GM12875 (cell line): ENCODE measurements at regions not wholly inside any gene's neighbourhood (a gene's known extent, or its start where the extent isn't known, plus 50 kb on each side); places are given as distances from the start of the nearest gene placed in this dataset.
A peak's percentile ranks its signal among the peaks of the same experiment; 100 is the strongest.

Source experiments
- H3K4me3 ChIP-seq: one replicate; pipeline ENCODE4 v1.5.1; 2011; ENCODE audit warnings: low read depth, low read length, control low read depth
- TF ChIP-seq, protein P1 (sequence below): IDR thresholded peaks from 2 replicates; pipeline ENCODE4 v1.5.1; 2011; ENCODE audit warnings: low read depth, mild to moderate bottlenecking, control low read depth, inconsistent platforms, low read length, moderate library complexity, borderline replicate concordance; ENCODE audit not compliant: insufficient read depth

DNA sequence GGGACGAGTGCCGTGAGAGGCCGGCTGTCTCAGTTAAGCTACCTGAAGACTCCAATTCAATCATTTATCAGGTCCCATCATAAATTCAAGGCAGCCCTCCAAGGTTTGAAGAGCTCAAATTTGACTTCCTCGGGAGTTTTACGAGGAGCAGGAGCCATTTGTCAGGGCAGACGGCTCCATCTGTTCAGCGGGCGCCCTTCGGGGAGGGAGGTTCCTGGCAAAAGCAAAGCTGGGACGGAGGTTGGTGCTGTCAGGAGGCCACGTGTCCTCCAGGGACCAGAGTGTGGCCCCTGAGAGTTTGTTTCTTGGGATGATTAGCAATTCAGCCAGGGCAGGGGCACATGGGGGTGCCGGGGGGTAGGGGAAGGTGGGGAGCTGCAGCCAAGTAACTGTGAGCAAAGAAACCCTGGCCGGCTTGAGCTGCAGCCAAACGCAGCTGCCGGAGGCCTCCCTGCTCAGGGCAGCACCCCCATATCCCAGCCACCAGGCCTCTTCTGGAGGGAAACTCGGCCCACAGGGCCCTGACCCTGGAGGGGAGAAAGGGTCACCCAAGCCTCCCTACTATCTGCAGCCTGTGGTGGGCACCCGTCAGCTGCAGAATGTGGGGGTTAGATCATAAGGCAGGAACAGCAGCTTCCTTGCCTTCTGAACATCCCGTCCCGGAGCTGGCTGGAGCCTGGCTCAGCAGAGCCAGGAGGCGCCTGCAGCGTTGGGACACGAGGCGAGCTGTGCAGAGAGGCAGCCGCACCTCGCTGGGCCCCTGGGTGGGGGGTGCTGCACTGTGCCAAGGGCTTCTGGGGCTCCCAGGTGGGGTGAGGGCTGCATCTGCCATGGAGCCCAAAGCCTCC is 63.6 kb upstream of the GATA5 start:
- H3K4me3 ChIP-seq, result no peak overlapping the region
- TF ChIP-seq, protein P1, sequence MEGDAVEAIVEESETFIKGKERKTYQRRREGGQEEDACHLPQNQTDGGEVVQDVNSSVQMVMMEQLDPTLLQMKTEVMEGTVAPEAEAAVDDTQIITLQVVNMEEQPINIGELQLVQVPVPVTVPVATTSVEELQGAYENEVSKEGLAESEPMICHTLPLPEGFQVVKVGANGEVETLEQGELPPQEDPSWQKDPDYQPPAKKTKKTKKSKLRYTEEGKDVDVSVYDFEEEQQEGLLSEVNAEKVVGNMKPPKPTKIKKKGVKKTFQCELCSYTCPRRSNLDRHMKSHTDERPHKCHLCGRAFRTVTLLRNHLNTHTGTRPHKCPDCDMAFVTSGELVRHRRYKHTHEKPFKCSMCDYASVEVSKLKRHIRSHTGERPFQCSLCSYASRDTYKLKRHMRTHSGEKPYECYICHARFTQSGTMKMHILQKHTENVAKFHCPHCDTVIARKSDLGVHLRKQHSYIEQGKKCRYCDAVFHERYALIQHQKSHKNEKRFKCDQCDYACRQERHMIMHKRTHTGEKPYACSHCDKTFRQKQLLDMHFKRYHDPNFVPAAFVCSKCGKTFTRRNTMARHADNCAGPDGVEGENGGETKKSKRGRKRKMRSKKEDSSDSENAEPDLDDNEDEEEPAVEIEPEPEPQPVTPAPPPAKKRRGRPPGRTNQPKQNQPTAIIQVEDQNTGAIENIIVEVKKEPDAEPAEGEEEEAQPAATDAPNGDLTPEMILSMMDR, result no peak

DNA sequence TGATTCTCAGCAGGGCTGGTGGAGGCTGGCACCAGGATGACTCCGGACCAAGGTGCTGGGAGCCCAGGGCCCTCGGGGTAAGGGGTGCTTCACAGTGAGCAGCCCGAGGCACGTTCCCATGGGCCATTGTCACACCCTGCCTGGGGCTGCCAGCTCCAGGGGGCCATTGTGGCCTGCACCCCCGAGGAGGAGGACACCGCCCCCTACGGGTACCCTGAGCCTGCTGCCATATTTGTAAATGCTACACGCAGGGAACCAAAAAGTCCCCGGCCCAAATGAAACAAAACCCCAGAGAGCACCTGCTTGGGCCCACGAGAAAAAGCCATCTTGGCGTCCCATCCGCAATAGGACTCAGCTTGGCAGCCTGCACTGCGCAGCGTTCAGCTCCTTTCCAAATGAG is 64.7 kb upstream of the GATA5 start:
- TF ChIP-seq, protein P1, result peak; percentile 9; the same call in 1 of the 2 replicates

DNA sequence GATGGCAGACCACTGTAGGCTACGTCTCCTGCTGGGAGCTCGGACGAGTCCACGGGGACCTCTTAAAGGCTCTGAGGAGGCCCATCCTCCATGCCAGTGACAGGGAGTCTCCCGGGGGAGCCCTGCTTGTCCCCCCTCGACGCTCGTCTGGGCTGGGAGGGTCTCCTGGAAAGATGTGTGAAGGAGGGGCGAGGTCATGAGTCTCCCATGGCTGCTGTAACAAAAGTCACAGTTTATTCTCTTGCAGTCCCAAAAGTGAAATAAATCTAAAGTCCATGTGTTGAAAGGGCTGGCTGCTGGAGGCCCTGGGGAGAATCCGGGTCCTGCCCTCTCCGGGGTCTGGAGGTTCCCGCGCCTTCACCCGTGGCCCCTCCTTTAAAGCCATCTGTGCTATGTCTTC is 67.1 kb upstream of the GATA5 start:
- TF ChIP-seq, protein P1, result no peak

More for the DNA sequence above, 64.7 kb upstream of the GATA5 start:
- H3K4me3 ChIP-seq, result no peak overlapping the region

DNA sequence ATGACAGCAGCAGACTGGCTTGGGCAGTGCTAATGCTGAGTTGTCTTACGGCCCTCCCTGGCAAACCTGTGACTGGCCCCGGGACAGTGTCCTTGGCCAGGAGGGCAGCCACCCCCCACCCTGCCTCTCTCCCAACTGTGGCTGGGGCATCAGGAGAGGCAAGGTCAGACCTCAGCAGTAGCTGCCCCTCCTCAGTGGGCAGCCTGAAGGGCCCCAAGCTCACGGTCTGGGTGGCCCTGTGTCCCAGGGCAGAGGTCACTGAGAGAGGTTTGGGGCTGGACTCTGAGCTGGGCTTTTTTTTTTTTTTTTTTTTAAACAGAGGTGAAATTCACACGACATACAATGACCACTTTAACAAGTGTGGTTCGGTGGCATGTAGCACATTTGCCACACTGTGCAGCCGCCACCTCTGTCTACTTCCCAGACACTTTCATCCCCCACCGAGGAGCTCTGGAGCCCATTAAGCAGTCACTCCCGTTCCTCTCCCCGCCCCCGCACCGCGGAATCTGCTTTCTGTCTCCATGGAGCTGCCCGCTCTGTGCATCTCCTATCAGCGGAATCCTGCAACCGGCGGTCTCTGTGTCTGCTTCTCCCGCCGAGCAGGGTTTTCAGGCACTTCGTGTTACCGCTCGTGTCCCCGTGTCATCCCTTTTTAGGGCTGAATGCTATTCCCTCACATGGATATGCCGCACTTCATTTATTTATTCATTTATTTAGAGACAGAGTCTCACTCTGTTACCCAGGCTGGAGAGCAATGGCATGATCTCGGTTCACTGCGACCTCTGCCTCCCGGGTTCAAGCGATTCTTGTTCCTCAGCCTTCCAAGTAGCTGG is 67.9 kb upstream of the GATA5 start:
- TF ChIP-seq, protein P1, result no peak
- H3K4me3 ChIP-seq, result no peak overlapping the region

More for the DNA sequence above, 67.1 kb upstream of the GATA5 start:
- H3K4me3 ChIP-seq, result no peak overlapping the region

- no peak overlapping the region for H3K4me3 ChIP-seq
- TF ChIP-seq, protein P1, result no peak
Measured at GRCh38 chr20:62544505-62545055, 68.8 kb upstream of the GATA5 start.

- TF ChIP-seq, protein P1, result no peak
Measured at GRCh38 chr20:62545271-62545670, 69.5 kb upstream of the GATA5 start.

More at GRCh38 chr20:62545271-62545670, 69.5 kb upstream of the GATA5 start:
- H3K4me3 ChIP-seq, result no peak overlapping the region
